HG03135 (cell line): ENCODE measurements at regions not wholly inside any gene's neighbourhood (a gene's known extent, or its start where the extent isn't known, plus 50 kb on each side); places are given as distances from the start of the nearest gene placed in this dataset.
"Not testable (repeated sequence)": the region's sequence is repeated elsewhere in the genome, so short reads cannot be mapped to it uniquely, and the experiment has no call there.

ENCODE experiments used
- ATAC-seq: cut with Tn5 transposase; IDR thresholded peaks from one replicate; pipeline ENCODE4 v1.9.1; 2021; ENCODE audit warnings: mild to moderate bottlenecking, moderate library complexity; ENCODE audit not compliant: unreplicated experiment

DNA sequence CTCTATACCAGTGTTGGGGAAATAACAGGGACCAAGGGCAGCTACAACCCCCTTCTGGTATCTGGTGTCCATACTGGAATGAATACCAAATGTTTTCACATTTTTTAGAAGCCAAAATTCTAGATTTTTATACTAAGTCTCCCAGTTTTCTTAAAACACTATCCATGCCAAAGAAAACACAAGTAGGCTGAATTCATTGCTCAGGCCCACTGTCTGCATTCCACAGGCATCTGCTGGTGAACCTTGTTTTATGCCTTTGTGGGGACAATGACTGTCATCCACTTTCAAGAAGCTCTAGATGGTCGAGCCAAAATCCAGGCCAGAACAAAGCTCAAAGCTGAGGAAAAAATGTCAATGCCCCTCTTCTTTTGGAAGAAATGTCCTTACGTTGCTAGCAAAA, 213.4 kb upstream of the RASGEF1B start:
- no peak for ATAC-seq

DNA sequence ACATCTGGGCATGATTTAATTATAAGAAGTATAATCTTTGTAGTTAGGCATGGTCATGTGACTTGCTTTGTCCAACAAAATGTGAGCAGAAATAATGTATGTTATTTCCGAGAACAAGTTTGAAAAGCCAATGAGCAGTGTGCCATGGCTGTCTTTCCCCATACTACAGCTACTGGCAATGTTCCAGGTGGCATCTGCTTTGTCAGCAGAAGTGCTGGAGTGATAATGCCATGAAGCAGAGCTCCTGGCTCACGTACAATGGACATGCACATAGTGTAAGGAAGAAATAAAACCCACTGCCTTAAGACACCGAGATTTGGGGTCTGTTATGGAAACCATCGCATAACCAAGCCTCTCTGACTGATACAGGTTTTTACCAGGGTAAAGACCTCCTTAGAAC, 212.6 kb upstream of the RASGEF1B start:
- no peak for ATAC-seq

DNA sequence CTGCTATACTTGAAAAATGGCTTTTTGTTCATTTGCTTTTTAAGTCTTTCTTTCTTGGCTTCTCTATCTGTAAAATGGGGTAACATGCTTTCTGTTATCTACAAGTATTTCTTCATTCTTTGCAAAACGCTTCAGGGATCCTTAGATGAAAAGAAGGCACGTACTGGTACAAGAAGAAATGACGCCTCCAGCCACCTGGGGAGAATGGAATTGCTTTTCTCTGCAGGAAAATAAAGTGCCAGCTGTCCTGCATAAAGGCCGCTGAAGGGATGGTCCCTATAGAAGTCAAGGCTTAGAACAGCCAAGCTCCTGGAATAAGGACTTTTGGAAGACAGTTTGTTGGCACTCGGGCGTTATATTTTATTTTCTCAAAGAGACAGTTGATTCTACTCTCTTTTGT, 210.8 kb upstream of the RASGEF1B start:
- ATAC-seq, result no peak

DNA sequence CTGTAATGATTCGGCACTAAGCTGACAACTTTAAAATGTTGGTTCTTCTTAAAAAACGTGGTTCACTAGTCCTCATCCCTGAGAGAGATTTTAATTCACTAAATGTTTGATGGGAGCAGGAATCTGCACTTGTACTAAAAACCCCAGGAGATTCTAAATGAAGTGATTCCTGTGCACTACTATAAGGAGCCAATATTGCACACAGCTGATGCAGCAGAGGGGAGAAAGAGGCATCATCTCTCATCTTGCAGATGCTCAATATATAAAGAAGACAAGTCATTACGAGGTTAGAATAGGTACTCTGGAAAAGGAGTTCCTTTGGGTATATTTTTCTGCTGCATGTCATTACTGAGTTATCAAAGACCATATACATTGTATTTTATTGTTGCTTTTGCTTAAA, 207.6 kb upstream of the RASGEF1B start:
- no peak for ATAC-seq

DNA sequence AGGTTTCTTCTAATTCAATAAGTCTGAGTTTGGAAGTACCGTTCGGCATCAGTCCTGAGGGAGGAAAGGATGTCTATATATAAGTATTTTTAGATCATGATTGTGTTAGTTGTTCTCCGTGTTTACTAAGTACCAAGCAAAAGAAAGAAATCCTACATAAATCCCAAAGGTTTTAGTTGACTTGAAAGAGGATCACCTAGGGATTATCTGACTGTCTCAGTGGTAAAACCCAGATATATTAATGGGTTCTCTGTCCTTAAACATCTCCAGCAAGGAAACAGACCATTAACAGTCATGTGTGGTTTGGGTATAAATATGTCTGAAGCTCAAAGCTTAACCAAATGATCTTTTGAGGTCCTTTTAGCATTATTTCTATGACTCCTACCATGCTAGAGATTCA, 207.1 kb upstream of the RASGEF1B start:
- ATAC-seq, result no peak

- ATAC-seq, result no peak
Observed at GRCh38 chr4:81676537-81676936, 204.8 kb upstream of the RASGEF1B start.

DNA sequence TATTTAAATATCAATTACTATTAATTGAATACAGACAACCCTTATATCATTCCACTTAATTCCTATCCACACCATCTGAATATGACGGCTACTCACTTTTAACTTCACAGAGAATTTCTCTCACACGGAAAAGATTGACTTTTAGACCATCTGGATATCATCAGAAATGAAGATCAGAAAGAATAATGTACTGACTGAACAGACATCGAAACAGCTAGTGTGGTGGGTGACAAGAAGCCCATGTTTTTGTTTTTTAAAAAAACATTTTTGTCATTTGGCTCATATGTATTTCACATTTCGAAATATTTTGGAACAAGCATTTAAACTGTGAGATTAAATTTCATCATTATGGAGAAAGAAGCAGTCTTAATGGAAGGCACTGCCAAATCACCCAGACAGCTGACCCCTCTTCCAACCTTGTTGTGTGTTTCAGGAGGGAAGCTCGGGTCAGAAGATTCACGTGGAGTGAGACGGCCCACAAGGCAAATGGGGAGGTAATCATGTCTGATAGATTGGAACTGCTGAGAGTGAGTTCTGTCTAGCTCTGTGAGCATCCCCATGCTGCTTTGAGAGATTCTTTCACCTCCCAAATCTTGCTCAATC, 204.2 kb upstream of the RASGEF1B start:
- no peak for ATAC-seq

- no peak for ATAC-seq
Observed at GRCh38 chr4:81673961-81674360, 202.3 kb upstream of the RASGEF1B start.

DNA sequence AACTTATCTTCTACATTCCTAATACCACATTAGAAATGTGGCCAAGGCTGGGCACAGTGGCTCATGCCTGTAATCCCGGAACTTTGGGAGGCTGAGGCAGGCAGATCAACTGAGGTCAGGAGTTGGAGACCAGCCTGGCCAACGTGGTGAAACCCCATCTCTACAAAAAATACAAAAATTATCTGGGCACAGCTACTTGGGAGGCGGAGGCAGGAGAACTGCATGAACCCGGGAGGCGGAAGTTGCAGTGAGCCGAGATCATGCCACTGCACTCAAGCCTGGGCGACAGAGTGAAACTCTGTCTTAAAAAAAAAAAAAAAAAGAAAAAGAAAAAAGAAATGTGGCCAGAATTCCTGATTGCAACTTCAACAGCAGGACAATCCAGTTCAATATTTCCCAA, 196.6 kb upstream of the RASGEF1B start:
- not testable (repeated sequence) for ATAC-seq

GRCh38 chr4:81667539-81667938, 195.8 kb upstream of the RASGEF1B start:
- ATAC-seq, result no peak

- no peak for ATAC-seq
Observed at GRCh38 chr4:81666491-81666890, 194.8 kb upstream of the RASGEF1B start.

DNA sequence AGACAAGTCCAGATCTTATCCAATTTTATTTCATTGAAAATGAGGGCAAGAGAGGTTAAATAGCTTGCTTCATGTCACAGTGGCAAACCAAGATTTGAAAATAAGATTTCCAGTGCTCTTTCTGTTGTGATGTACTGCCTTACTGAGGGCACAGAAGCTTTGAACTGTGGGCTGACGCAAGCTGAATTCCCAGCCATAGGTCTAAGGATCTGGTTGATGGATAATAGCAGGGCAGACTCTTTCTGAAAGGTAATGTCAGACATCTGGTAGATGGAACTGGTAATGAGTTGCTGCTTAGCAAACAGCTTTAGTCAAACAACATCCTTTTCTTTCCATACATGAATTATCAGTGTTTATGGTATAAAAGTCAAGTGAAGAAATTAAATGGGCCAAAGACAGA, 193.9 kb upstream of the RASGEF1B start:
- no peak for ATAC-seq

GRCh38 chr4:81665045-81665444, 193.3 kb upstream of the RASGEF1B start:
- no peak for ATAC-seq

- ATAC-seq, result no peak
Observed at GRCh38 chr4:81664079-81664478, 192.4 kb upstream of the RASGEF1B start.

DNA sequence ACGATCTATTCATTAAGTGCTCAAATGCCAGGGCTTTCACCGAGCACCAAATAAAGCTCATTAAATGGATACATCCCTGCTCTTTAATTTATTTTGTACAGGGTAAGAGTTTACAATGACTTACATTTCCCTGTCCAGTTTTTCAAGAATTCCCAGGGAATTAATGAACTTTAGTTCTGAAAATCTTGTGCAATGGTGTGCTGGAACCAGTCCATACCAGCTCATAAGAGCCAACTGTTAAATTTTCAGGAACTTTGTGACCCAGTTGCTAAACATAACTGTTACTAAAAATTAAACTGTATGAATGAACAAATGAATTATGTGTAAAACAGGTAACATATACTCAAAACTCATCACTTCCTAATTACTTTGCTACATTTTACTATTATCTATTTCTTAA, 191.7 kb upstream of the RASGEF1B start:
- ATAC-seq, result no peak

DNA sequence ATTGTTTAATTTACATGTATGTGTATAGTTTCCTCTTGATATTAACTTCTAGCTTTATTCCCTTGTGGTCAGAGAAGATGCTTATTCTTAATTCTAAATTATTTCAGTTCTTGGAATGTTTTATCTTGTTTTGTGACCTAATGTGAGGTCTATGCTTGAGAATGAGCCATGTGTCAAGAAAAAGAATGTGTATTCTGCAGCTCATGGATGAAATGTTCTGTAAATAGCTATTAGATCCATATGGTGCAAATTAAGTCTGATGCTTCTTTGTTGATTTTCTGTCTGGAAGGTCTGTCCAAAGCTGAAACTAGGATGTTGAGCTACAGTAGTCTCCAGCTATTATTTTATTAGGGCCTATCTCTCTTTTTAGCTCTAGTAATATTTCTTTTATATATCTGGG, 187.3 kb upstream of the RASGEF1B start:
- no peak for ATAC-seq

DNA sequence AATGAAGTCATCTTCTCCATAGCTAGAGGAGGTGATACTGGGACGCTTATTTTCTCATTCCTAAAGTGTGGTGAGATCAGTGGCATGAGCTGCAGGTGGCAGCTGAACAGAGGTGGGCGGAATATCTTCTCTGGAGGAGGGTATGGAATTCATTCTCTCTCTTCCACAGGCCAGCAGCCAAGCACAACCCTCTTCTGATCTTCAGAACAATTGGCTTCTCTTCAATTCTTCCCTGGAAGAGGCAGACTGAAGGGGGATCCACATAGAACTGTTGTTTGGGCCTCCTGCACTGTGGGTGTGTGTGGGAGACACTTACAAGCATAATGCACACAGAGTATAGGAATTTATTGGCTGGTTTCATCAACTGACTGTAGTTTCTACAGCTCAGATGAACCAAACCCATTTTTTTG, 180.4 kb upstream of the RASGEF1B start:
- ATAC-seq, result no peak

GRCh38 chr4:81651243-81651899, 179.7 kb upstream of the RASGEF1B start:
- ATAC-seq, result no peak

DNA sequence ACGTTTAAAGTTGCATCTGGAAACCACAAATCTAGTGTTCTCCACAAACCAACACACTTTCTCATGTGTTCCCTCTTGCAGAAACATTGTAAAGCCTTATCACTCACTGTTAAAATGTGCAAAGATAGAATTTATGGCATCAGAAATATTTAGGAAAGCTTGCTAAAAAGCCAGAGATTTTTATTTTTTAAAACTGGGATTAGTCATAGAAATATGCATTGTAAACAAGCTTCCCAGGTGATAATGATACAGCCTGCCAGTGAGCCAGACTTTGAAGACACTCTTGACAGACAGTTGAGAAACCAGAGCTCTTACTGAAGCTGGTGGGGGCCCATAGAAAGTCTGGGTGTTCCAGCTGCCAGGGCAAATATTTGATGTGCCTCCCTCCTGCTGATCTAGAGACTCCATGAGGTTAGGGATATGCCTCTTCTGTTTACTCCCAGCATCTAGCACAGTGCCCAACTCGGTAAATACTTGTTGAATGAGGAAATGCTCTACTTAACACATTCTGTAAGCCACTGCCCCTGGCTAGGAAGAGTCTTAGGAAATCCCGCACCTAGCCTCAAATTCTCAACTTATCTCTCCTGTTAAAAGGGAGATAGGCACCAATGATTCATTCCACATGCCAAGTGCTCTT, 179.0 kb upstream of the RASGEF1B start:
- no peak for ATAC-seq

DNA sequence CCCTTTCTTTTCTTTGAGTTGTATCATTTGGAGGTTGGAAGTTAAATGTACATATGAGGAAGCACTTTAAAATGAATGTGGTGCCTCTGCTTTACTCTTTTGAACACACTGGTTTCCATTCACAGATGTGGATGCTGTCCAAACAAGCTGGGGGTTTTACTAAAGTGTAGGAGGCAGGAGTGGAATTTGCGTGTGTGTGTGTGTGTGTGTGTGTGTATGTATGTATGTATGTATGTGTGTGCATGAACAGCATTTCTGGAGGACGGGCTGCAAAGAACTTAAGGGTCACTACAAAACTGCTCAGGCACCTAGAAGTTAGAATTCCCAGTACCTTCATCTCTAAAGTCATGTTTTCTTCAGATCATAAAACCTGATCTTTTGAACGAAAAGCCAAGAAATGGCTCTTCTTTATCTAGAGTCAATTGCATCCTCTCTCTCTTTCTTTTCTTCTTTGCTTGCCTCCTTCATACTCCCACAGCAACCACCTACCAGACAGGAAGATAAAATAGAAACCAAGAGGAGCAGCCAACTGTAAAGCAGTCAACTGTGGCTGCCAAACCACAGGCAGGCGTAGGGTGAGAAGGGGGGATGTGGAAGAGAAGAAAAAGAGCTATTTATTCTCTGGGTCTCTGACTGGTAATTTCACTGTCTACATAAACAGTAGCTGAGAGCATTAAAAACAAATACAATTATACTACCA, 177.0 kb upstream of the RASGEF1B start:
- ATAC-seq, result peak; percentile 95

- ATAC-seq, result no peak
Observed at GRCh38 chr4:81647388-81647787, 175.7 kb upstream of the RASGEF1B start.

- no peak for ATAC-seq
Observed at GRCh38 chr4:81642543-81642942, 170.8 kb upstream of the RASGEF1B start.
